Osteocyte (in vitro differentiated cells): ENCODE measurements at regions not wholly inside any gene's neighbourhood (a gene's known extent, or its start where the extent isn't known, plus 50 kb on each side); places are given as distances from the start of the nearest gene placed in this dataset.

Experiments used
- DNase-seq: peaks from one replicate; pipeline ENCODE4 v3.0.0; 2021; ENCODE audit warnings: mixed read lengths; ENCODE audit not compliant: unreplicated experiment; ENCODE audit errors: extremely low spot score
- H3K27ac Mint-ChIP-seq: one replicate; pipeline ENCODE4 v1.8.0; 2021; ENCODE audit warnings: mild to moderate bottlenecking, mixed read lengths; ENCODE audit not compliant: unreplicated experiment
- H3K27me3 Mint-ChIP-seq: one replicate; pipeline ENCODE4 v1.8.0; 2021; ENCODE audit warnings: mixed read lengths; ENCODE audit not compliant: unreplicated experiment
- H3K36me3 Mint-ChIP-seq: one replicate; pipeline ENCODE4 v1.8.0; 2021; ENCODE audit warnings: mixed read lengths; ENCODE audit not compliant: unreplicated experiment
- H3K4me1 Mint-ChIP-seq: one replicate; pipeline ENCODE4 v1.8.0; 2021; ENCODE audit warnings: mixed read lengths; ENCODE audit not compliant: unreplicated experiment
- H3K4me3 Mint-ChIP-seq: one replicate; pipeline ENCODE4 v1.8.0; 2021; ENCODE audit warnings: mild to moderate bottlenecking, moderate library complexity, mixed read lengths; ENCODE audit not compliant: unreplicated experiment
- H3K9me3 Mint-ChIP-seq: one replicate; pipeline ENCODE4 v1.8.0; 2021; ENCODE audit warnings: mixed read lengths; ENCODE audit not compliant: unreplicated experiment
- TF ChIP-seq, protein P1 (sequence below): fragments of 200-600 bp; sonication (generic); IDR thresholded peaks from 2 replicates; pipeline ENCODE4 v1.5.0; 2021; ENCODE audit warnings: antibody characterized with exemption, mild to moderate bottlenecking, moderate library complexity

DNA sequence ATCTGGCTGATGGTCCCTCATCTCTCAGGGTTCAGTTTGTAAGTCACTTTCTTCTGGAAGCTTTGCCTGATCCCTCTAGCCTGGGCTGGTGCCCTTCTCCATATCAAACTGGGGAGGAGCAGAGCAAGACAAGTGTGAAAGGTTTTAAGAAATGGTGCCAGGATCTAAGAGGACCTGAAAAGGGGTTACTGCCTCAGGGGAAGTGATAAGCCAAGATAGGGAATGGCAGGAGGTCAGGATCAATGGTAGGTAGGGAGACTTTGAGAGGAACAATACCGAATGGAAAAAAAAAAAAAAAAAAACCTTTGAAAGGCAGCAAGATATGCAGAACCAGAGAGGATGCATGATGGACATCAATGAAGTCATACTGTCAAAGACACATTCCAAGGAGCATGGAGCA, 67.5 kb upstream of the TLR4 start:
- H3K36me3 Mint-ChIP-seq: no peaks in the 10 kb centered on the region
- no peak overlapping the region for H3K4me3 Mint-ChIP-seq
- TF ChIP-seq, protein P1, sequence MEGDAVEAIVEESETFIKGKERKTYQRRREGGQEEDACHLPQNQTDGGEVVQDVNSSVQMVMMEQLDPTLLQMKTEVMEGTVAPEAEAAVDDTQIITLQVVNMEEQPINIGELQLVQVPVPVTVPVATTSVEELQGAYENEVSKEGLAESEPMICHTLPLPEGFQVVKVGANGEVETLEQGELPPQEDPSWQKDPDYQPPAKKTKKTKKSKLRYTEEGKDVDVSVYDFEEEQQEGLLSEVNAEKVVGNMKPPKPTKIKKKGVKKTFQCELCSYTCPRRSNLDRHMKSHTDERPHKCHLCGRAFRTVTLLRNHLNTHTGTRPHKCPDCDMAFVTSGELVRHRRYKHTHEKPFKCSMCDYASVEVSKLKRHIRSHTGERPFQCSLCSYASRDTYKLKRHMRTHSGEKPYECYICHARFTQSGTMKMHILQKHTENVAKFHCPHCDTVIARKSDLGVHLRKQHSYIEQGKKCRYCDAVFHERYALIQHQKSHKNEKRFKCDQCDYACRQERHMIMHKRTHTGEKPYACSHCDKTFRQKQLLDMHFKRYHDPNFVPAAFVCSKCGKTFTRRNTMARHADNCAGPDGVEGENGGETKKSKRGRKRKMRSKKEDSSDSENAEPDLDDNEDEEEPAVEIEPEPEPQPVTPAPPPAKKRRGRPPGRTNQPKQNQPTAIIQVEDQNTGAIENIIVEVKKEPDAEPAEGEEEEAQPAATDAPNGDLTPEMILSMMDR: no peak
- H3K9me3 Mint-ChIP-seq: no peaks in the 10 kb centered on the region
- DNase-seq: no peak
- no peaks in the 10 kb centered on the region for H3K4me1 Mint-ChIP-seq
- peaks cover 34% of the 10 kb centered on the region for H3K27me3 Mint-ChIP-seq
- H3K27ac Mint-ChIP-seq: no peak overlapping the region

DNA sequence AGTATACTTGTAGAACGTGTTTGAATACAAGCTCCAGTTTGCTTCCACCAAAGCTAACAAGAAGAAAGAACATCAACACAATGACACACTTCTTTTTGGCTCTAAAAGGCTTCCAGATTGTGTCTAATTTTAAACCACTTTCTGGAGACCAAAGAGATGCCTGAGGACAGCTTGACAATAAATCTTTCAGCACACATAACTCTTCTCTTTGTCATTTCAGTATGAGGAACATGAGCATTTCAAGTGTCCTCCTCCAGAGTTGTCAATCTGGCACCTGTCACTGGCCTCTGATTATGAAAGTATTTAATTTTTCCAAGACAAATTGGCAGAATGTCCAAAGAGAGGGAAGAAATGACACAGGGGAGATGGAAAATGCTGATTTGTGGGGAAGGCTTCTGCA, 79.0 kb upstream of the TLR4 start:
- TF ChIP-seq, protein P1: no peak
- H3K36me3 Mint-ChIP-seq: no peaks in the 10 kb centered on the region
- H3K27ac Mint-ChIP-seq: no peak overlapping the region
- no peak for DNase-seq
- peaks cover 7% of the 10 kb centered on the region for H3K27me3 Mint-ChIP-seq
- no peaks in the 10 kb centered on the region for H3K4me1 Mint-ChIP-seq
- no peak overlapping the region for H3K4me3 Mint-ChIP-seq
- H3K9me3 Mint-ChIP-seq: peaks cover 24% of the 10 kb centered on the region

DNA sequence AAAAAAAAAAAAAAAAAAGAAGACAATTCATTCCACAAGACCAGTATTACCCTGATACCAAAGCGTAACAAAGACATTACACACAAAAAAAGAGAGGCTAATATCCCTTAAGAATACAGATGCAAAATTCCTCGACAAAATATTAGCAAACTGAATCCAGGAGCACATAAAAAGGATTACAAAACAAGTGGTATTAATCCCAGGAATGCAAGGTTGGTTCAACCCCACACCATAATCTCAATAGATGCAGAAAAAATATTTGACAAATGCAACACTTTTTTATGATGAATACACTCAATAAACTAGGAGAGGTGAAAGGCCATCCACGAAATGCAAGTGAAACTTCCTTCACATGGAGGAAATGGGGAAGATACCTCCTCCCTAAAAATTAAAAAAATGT, 80.1 kb upstream of the TLR4 start:
- no peak for DNase-seq
- H3K27ac Mint-ChIP-seq: no peak overlapping the region
- H3K4me3 Mint-ChIP-seq: no peak overlapping the region
- H3K27me3 Mint-ChIP-seq: peaks cover 5% of the 10 kb centered on the region
- no peaks in the 10 kb centered on the region for H3K36me3 Mint-ChIP-seq
- H3K4me1 Mint-ChIP-seq: no peaks in the 10 kb centered on the region
- TF ChIP-seq, protein P1: no peak
- peaks cover 24% of the 10 kb centered on the region for H3K9me3 Mint-ChIP-seq

DNA sequence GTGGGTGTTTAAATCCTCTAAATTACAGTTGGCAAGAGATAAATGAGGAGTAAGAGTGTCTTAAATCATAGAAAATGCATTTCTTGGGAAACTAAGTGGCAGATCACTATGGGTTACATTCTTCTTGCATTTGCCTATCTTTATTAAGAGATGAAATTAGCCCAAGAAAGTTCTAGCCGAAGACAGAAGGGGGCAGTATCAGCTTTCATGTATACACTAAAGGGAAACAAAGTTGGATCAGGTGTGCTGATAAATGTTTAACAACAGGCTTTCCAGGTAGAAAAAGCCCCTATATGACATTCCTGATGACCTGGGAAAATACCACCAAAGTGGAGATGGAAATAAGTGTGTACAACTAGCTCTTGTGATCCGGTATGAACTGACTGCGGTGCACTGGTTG, 81.9 kb upstream of the TLR4 start:
- Mint-ChIP-seq H3K36me3 (no peaks in the 10 kb centered on the region), H3K9me3 (peaks cover 24% of the 10 kb centered on the region), H3K27ac (no peak overlapping the region), H3K4me1 (no peaks in the 10 kb centered on the region), H3K27me3 (peaks cover 2% of the 10 kb centered on the region), H3K4me3 (no peak overlapping the region)
- no peak for DNase-seq
- TF ChIP-seq, protein P1: no peak

DNA sequence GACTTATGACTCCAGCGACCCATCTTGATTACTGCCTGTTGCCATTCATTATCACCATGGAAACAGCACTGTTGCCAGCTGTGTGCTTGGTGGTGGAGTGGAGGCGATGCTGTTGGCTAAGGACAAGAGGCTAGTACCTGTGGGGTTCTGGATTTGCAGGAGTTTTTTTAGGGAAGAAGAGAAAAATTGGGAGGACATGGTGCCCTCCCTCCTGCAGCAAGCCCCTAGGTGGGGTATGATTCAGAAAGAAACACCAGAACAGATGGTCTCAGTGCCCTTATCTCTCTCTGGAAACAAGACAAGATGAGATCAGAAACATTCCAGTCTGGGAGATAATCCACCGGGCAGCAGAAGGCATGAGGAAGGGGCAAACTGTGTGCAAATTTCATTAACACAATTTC, 87.8 kb upstream of the TLR4 start:
- no peak for DNase-seq
- no peaks in the 10 kb centered on the region for H3K4me1 Mint-ChIP-seq

More for the DNA sequence above, 87.8 kb upstream of the TLR4 start:
- Mint-ChIP-seq H3K27me3 (peaks cover 2% of the 10 kb centered on the region), H3K27ac (no peak overlapping the region), H3K9me3 (no peaks in the 10 kb centered on the region), H3K36me3 (no peaks in the 10 kb centered on the region), H3K4me3 (no peak overlapping the region)
- TF ChIP-seq, protein P1: no peak
